Activated CD4-positive, alpha-beta T cell treated with anti-CD3 and anti-CD28 coated beads, Interleukin-2, amount 50 U/mL, for 4 hours (primary cell): ENCODE measurements at regions not wholly inside any gene's neighbourhood (a gene's known extent, or its start where the extent isn't known, plus 50 kb on each side); places are given as distances from the start of the nearest gene placed in this dataset.

ENCODE experiments used
- DNase-seq, 2 experiments: peaks; one replicate each; pipeline ENCODE4 v3.0.0-alpha.2; 2020

DNA sequence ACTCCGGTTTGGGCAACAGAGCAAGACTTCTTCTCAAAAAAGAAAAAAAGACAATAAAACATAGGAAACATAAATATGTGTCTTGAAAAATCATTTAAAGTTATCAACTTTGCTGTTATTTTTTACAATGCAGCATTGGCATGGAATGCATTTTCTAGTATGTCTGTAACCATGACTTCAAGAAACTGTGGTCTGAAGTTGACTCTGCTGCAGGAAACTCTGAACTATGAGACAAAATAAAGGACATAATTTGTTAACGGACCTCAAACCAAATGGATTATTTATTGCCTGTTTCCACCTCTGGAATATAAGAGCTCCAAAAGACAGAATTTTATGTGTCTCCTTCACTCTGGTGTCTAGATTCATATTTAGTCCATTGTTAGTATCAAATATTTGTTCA is 79.1 kb downstream of the TRIB2 start:
- no peak for DNase-seq

DNA sequence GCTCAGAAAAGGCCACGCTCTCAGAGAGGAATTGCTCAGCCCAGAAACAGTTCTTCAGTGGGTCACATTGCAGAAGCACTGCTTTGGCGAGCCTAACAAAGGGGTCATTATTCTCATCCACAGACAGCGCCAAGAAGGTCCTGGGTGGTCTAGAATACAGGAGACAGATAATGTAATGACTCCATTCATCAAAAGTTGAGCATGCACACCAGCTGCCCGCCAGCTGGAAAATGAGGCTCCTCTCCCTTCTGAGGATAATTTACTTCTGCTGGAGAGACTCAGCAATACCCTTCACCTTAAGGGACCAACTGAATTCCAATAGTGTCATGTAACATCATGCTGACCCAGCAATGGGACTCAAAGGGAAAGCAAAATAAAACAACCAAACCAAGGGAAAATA is 79.9 kb downstream of the TRIB2 start:
- DNase-seq: no peak

DNA sequence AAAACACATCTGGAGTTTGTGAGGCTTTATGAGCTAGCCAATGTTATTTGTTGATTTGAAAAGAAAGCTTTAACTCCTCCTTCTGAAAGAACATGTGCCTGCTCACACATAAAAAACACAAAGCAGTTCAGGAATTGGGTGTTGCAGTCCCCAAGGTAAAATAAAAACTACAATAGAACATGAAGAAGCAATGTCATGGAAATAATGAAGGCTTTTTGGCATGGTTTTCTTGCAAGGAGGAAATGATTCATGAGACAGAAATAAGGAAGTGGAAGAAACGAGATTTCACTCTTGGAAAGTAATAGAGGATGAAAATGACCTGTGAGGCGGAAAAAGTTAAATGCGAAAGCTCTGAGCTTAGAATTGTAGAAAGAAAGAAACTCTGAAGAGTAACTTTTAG is 81.1 kb downstream of the TRIB2 start:
- no peak for DNase-seq

DNA sequence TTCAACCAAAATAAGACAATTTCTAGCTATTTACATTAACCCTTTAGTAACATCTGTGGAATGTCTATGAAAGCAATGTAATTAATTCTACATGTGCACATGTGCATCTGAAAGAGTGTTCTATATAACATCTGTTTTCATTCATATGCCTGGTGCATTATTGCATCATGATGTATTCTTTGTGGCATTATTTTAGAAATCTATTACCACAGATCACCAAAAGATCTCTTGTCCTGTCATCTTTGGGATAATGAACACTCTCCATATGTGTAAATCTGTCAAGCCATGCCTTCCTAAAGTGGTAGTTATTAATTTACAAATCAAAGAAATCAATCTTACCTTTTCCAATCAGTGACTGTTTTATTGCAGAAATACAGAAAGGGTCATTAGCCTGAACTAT is 86.9 kb downstream of the TRIB2 start:
- no peak for DNase-seq

DNA sequence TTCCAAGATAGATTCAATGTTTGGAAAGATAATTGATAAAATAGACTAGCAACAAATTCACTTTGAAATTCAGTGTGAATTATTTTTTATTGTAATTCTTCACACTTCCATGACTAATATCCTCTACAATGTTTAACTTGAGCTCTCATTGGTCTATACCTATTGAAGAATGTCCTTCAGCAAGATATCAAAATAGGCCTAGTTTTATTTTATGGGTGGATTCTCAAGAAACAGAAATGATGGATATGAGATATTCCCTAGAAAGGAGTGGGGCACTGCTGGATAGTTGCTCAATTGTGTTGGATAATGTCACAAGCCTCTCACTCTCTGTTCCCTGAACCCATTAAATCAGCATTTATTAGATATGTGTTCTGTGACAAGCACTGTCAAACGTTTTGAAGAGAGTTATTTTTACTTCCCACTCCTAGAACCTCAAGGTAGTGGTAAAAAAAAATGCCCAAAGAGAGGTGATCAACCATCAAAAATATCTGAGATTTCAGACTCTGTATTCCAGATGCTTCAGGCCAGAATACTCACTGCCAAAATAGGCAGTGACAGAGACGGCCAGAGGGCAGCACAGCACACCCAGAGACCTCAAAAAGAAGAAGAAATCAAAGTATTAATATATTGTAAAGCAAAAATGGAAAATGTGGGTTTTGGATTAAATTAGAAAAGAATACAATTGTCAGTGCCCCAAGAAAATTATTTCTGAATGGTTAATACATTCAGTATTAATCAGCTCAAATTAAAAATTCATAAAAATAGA is 87.5 kb downstream of the TRIB2 start:
- DNase-seq: no peak

DNA sequence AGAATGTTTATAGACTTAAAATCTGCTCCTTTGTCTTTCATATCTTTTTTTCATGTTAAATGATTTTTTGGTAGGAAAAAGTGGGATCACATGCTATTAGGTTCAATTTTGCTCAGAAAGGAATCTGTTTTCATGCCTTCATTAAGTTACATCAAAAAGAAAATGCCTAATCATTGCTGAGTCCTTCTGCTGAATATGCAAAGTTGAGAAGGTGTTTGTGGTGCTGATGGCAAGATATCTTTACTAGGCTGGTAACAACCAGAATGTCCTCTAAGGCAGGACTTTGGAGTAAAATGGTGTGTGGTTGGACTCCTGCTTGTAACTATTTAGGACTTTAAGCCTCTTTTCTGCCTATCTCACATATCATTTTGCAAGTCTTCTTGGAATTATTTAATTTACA is 88.3 kb downstream of the TRIB2 start:
- DNase-seq: no peak

DNA sequence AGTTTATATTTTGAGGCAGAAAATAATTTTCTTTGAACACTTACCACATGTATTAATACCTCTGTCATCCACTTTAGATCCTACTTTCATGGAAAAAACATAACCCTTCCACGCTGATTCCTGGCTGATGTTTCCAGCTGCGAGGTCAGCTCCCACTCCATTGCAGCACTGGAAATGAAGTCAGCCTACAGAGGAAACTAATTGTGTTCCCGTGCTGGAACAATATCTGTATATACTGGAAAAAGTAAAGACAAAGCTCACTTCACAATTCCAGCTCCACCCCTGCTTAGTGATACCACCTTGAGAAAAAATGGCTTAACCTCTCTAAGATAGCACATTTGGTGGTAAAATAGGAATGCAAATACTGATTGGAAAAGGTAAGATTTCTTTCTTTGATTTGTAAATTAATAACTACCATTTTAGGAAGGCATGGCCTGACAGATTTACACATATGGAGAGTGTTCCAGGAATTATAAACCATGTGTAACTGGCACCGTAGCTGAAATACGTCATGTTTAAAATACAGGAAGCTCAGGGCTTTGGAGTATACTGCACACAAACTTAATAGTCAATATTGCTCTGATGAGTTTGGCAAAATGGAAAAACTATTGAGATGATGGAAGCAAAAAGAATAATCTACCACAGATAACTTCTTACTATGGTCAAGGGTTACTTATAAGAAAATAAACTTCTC is 90.0 kb downstream of the TRIB2 start:
- DNase-seq: no peak

DNA sequence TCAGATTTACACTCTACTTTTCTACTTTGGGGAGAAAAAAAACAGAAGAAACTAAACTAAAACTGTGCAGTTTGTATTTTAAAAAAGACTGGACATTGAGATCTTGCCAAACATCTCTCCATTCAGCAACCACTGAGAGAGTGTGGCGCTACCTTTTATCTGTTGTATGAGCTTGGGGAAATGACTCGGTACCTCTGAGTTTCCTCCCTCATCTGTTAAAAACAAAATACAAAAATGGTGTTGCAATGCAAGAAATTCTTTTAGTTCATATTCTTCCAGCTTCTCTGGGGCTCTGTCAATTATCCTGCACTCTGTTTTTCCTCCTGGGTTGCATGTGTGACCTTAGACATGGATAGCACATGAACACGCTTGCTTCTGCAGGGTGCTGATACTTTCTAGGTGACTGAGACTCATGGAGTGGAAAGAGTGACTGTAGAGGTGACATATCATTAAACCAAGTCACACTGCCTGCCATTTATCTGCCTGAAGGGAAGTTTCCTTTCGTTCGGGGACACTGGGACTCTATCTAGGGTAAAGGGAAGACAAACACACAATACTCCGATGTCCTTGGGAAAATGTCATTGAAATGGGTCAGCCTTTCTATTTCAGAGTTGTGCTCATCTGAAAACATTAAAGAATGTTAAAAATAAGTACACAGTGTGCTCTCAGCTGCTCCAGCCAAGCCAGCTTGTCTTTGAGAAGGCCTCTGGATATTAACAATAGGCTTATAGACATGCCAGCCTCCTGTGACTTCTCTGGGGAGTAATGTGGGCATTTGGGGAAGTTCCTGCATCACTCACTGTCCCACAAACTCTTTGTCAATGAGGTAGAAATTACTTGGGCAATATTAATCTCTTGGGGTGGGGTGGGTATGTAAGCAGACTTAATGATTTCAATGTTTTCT is 91.4 kb downstream of the TRIB2 start:
- no peak for DNase-seq

DNA sequence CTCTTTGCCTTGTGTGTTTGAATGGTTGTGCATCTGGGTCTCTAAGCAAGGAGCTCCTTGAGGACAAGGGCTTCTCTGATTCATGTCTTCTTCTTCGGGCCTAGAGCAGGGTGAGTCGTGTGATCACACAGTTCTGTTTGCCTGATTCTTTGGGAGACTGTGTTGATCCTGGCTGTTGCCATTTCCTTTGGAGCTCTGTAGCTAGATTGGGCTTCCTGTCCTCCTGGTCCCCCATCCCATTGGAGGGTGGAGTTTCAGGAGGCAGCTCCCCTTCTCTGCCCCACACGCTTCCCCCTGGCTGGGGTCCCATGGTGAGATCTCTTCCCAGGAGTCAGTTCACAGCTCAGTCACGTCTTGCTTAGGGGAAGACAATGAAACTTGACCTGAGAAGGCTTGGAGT is 92.8 kb downstream of the TRIB2 start:
- DNase-seq: no peak

DNA sequence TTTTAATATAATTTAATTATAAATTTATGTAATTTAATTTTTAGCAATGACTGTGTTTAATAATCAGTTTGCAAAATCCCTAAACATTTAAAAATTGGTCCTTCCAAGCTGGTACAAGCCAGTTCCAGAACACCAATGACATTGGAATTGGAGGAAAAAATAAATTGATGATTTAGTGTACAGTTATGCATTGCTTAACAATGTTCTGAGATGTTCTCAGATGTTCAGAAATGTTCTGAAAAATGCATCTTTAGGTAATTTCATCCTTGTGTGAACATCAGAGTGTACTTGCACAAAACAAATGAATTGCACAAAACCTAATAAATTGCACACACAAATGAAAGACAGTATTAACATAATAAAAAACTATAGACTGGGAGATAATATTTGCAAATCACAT is 95.2 kb downstream of the TRIB2 start:
- DNase-seq: no peak

DNA sequence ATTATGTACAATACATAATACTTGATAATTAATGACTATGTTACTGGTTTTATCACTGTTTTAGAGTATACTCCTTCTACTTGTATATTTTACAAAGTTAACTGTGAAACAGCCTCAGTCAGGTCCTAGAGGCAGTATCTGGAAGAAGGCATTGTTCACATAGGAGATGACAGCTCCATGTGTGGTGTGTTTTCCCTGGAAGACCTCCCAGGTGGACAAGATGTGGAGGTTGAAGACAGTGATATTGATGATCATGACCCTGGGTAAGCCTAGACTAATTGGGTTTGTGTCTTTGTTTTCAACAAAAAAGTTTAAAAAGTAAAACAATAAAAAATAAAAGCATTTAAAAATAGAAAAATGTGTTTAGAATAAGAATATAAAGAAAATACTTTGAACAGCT is 96.4 kb downstream of the TRIB2 start:
- DNase-seq: no peak

DNA sequence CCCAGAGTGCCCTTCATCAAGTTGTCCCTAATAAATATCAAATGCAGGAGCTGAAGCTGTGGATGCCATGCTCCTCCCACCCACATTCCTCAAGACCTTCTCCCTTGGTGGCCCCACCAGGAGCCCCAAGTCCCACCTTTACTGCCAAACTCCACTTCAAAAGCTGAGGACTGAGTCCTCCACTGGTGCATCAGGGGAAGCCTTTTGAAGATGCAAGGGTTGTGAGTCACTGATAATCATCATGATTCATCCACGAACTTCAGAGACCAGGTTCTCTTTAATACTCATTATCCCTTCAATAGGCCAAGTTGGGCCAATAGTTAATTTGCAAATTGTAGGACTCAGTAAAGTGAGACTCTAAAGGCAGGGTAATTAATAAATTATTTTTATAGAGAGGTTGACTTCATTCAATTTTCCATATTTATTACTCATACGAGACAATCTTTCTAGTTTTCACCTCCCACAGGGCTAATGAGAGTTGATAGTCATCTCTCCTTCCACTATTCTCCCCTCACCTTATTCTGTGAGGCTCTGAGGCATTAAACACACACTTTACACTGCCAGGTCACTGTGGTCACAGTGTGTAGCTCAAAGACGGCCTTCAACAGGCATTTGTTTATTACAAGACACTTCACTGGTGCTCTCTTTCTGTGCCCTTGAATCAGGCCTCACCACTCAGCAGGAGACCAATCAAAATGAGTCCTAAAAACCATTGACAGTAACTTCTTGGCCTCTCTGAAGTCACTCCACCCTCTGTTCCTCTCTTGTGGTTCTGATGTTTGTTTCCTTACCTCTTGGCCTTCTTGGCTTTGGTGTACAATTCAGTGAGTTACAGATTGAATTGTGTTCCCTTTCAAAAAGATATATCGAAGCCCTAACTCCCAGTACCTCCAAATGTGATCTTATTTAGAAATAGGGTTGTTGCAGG is 99.9 kb downstream of the TRIB2 start:
- no peak for DNase-seq

DNA sequence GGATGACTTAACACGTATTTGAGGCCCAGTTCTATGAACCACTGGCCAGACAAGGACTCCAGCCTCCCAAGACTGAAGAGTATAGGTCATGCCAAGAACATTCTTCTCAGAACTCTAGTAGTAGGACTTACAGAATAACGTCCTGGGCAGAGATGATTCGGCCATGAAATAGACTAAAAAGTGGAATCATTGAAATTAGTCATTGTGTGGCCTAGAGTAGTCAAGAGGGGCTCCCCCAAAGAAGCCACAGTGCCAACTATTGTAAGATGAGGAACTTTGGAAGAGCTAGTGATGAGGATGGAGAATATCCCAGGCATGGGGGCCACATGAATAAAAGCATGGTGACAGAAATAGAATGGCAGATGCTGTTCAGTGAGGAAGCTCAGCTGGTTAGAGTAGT is 101.1 kb downstream of the TRIB2 start:
- no peak for DNase-seq

DNA sequence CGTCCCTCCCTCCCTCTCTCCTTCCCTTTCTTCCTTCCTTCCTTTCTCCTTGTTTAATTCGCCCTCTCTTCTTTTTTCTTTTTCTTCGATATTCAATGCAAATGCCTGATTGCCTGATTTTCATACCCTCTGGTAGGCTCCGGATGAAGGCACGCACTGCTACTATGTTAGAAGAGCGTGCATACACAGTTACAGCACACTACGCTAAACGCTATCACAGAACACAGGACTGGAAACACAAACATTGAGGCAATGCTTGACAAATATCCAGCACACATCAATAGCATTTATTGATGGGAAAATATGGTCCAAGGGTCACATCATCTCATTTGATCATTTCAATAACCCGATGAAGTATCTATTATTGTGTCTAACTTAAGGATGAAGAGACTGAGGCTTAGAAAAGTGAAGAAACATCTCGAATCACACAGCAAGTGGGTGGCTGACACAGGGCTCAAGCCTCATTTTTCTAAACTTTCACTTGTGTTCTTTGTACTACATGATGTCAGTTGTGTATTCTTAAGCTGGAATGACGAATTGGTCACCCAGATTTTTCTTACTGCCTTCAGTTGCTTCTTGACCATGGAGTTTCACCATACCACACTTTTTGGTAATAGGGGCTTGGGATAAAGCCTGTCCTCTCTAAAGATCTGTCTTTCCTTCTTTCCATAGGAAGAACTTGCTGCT is 101.8 kb downstream of the TRIB2 start:
- no peak for DNase-seq

DNA sequence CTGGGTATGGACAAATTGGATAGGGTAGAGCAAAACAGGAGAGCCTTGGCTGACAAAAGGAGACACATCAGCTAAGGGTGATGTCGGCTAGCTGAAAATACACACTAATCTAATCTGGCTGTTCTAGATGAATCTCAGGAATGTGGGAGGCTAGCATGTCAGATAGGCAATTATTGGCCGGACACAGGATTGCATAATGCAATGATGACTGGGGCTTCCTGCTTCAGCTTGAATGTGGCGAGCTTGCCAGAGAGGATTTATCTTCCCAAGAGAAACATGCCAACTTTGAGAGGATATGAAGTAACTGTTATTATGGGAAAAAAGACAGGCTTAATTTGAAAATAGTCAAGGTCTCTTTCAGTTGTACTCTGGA is 102.4 kb downstream of the TRIB2 start:
- DNase-seq: no peak

DNA sequence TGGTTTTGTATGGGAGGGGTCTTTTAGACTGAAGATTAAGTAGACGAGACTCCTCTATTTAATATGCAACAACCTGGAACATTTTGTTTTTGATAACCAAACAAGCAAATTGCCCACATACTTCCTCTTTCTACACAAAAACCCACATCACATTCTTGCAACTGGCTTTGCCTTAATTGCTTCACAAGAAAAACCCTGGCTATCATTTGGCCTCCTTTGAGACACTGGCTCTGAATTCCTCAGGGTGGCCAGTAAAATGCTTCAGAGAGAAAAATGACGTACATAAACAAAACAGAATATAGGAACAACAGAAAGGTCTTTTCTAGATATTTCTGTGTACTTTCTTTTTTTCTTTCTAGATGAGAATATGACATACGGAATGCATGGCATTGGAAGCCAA is 103.0 kb downstream of the TRIB2 start:
- DNase-seq: no peak

DNA sequence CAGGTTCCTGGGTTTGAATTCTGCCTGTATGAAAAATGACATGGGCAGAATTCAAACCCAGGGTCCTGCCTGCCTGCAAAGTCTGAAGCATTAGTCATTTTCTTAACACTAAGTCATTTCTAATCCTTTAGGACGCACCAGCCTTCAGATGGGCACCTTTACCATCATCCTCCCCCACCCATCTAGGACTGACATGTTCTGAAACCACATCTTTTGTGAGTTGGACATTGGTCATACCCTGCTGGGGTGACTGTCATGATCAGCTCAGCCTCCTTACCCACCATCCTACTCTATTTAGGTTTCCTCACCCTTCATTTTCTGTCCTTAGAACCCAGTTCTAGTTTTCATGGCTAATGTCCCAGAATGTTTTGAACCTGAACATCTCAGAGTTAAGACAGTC is 104.9 kb downstream of the TRIB2 start:
- DNase-seq: no peak

DNA sequence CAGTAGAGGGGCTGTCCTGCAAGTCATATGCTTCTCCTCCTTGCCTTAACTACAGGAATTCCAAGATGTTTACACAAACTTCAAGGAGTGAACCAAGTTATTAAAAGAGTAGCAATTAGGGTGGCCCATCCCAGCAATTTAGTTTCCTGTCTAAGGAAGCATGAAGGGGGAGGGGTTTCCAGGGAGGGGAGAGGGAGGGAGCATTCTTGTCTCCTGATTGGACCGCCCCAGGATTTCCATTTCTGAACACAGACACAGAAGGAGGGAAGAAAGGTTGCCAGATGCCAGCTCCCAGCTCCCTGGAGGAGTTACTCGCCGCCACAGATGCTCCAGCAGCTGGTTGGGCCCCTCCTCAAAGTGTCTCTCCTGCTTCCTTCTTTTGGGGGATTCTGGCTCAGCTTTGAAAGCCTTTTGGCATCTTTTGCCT is 107.6 kb downstream of the TRIB2 start:
- no peak for DNase-seq

DNA sequence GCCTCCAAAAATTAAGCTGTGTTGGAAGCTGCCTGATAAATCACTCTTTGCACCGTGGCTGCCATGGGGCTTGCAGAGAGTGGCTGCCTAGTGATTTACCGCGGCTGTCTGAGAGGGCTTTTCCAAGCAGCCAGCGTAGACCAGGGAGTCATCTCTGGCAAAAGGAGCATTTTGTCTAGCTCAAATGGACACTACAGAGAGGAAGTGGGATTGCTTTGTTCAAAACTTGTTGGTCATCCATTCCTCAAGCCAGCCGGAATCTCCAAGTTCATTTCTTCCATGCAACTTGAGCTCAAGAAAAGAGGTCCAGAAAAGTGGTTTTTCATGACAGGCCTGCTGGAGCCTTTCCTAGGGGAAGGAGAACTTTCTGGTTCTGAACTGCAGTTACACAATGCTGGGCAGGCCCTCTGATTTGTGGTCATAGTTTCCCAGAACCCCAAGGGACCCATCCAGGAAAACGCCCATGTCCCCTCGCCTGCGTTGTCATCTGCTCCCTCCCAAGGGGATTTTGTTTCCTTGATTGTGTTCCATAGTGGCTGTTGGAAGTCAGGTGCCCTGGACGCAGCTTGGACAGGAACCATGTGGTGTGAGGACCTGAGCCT is 108.1 kb downstream of the TRIB2 start:
- DNase-seq: no peak

DNA sequence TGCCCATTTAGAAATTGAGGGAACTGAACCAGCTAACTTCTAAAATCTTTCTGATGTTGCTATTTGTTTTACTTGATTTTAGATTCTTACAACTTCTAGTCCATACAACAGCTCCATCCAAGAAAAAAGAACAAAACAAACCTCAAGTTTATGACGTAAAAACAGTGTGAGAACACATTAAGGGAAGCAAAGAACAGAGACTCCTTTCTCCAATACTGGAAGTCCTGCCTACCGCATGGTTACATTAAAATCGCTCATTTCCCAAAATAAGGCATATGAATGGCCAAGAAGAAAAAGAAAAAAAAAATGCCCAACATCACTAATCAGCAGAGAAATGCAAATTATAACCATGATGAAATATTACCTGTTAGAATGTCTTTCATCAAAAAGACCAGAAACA is 110.0 kb downstream of the TRIB2 start:
- DNase-seq: no peak

DNA sequence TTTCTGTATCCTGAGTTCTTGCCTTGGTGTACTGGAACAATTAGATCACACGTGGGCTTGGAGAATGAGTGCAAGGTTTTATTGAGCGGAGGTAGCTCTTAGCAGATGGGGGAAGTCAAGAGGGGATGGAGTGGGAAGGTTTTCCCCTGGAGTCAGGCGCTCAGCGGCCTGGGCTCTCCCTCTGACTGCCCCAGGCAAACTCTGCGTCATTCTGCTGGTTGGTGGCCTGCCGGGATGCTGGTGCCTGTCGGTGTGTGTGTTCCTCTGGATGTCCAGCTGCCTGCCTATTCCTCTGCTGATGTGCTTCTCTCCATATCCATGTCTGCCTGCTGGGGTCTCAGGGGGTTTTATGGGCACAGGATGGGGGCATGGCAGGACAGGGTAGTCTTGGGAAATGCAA is 111.0 kb downstream of the TRIB2 start:
- no peak for DNase-seq

DNA sequence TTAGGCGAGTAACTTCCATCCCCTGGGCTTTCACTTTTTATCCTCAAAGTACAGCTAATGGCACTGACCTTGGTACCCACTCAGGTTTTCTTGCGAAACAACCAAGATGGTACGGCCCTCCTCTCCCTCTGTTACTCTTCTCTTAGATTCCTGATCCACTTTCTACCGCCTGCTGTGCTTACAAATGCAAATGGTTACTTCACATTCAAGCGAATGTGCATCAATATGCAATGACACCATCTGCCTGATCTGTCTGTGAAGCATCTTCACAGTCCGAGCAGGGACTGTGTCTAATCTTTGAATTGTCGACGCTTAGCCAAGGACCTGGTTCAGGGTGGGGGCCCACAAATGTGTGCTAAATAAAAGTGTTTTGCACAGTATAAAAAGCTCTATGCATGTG is 112.2 kb downstream of the TRIB2 start:
- DNase-seq: no peak
